GM12891 (cell line): ENCODE measurements at regions not wholly inside any gene's neighbourhood (a gene's known extent, or its start where the extent isn't known, plus 50 kb on each side); places are given as distances from the start of the nearest gene placed in this dataset.
"Not testable (repeated sequence)": the region's sequence is repeated elsewhere in the genome, so short reads cannot be mapped to it uniquely, and the experiment has no call there.

Experiments
- DNase-seq: peaks from one replicate; pipeline ENCODE4 v3.0.0; 2011; ENCODE audit warnings: low spot score; ENCODE audit not compliant: insufficient read length
- FAIRE-seq: peaks from 2 replicates; lab custom pipeline; 2011; peaks lifted over from hg19 to GRCh38; lab: Jason Lieb, UNC
- PAX5 ChIP-seq: IDR thresholded peaks from 2 replicates; pipeline ENCODE4 v1.6.1; 2011; ENCODE audit warnings: low read length, moderate library complexity, mild to moderate bottlenecking; ENCODE audit not compliant: insufficient read depth, severe bottlenecking
- POLR2A ChIP-seq: IDR thresholded peaks from 2 replicates; pipeline ENCODE4 v1.6.1; 2011; ENCODE audit warnings: low read depth, low read length, control low read depth
- POLR2AphosphoS5 ChIP-seq: IDR thresholded peaks from 2 replicates; pipeline ENCODE4 v1.6.1; 2011; ENCODE audit warnings: low read depth, low read length, control low read depth
- POU2F2 ChIP-seq: IDR thresholded peaks from 2 replicates; pipeline ENCODE4 v1.6.1; 2011; ENCODE audit warnings: low read depth, mild to moderate bottlenecking, control low read depth, low read length, moderate library complexity
- SPI1 ChIP-seq: IDR thresholded peaks from 2 replicates; pipeline ENCODE4 v1.6.1; 2011; ENCODE audit warnings: low read depth, low read length, control low read depth
- TAF1 ChIP-seq: IDR thresholded peaks from 2 replicates; pipeline ENCODE4 v1.6.1; 2011; ENCODE audit warnings: low read depth, low read length, control low read depth

DNA sequence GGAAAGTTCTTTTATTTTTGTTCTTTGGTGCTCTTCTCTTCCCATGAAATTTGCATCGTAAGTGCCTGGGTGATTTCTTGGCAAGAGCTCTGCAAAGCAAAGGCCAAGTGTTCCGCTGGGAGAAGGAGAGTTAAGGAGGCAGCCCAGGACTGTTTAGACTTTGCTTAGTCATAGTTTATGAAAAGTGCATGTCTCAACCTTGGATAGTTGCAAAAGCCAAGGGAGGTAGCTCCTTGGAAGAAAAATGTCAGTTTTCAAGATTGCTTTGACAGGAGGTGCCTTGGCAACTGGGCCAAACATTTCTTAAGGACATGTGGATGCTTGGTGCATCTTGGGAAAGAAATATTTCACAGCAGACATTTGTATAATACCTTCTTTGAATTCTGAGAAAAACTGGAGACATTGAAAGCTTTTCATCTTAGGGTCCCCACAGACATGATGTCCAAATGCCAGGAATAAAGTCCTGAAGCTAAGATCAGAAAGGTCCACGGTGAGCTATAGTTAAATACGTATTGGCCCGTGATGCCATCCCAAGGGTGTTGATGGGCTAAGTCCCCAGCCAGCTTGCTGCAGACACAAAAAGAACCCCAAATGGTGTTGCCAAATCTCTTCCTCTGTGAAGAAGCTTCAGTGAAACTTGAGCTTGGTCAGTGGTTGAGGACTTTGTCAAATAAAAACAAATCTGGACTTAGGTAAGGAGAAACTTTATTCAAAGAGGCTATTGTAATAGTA lies 96.3 kb upstream of the THUMPD2 start:
- no peak for TF ChIP-seq TAF1
- no peak for TF ChIP-seq PAX5
- TF ChIP-seq POLR2A = no peak
- TF ChIP-seq SPI1 = no peak
- TF ChIP-seq POLR2AphosphoS5 = no peak
- no peak for TF ChIP-seq POU2F2
- DNase-seq (no peak), FAIRE-seq (no peak)

- TF ChIP-seq POLR2AphosphoS5 = no peak
- no peak for TF ChIP-seq SPI1
- TF ChIP-seq POU2F2 = no peak
- TF ChIP-seq PAX5 = no peak
- no peak for TF ChIP-seq TAF1
- TF ChIP-seq POLR2A = no peak
- FAIRE-seq (no peak), DNase-seq (no peak)
These were observed 95.2 kb upstream of the THUMPD2 start for GRCh38 chr2:39874236-39874635.

DNA sequence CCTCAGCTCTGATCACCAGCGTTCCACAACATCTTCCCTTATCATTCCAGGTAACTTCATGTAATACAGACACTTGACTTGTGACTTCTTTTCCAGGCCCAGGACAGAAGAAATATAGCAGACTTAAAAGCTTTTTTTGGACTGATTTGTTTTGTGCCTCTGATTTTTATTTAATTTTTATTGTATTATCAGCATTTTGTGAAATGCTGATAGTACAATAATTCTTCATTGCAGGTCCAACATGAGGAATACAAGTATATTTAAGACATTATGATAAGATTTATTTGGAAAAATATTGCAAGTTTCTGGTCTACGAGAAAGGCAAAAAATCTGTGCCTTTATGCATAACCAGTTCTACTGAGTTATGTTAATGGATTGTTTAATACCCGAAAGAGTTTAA lies 94.5 kb upstream of the THUMPD2 start:
- TF ChIP-seq SPI1 (no peak), POLR2A (no peak), PAX5 (no peak)
- DNase-seq (no peak), FAIRE-seq (no peak)

- FAIRE-seq (no peak), DNase-seq (no peak)
- no peak for TF ChIP-seq TAF1
- no peak for TF ChIP-seq POLR2AphosphoS5
- no peak for TF ChIP-seq PAX5
- no peak for TF ChIP-seq SPI1
- TF ChIP-seq POLR2A = no peak
- TF ChIP-seq POU2F2 = no peak
These were observed 93.7 kb upstream of the THUMPD2 start for GRCh38 chr2:39872748-39873147.

- TF ChIP-seq TAF1 = no peak
- TF ChIP-seq POLR2AphosphoS5 = no peak
- TF ChIP-seq POU2F2 = no peak
- TF ChIP-seq POLR2A = no peak
- no peak for TF ChIP-seq SPI1
- TF ChIP-seq PAX5 = no peak
- FAIRE-seq (no peak), DNase-seq (no peak)
These were observed 92.3 kb upstream of the THUMPD2 start for GRCh38 chr2:39871291-39871761.

DNA sequence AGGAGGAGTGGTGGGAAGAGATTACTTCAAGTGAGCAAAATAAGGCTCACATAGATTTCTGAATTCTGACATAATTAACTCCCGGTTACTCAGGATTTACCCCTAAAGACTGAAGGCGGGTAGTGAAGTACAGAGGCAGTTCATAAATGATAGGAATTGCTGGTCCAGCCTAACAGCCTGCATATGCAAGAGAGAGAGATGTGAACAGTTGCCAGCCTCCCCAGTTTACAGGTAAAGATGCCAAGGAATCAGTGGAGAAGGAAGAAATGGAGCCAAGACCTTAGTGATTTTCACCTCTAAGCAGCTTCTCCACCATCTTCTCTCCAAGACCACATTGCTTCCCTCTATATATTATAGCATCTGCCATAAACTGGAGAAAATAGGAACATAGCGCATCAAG lies 91.8 kb upstream of the THUMPD2 start:
- FAIRE-seq = no peak
- TF ChIP-seq PAX5 (no peak), TAF1 (no peak), SPI1 (no peak), POLR2A (no peak), POU2F2 (no peak), POLR2AphosphoS5 (no peak)
- DNase-seq = no peak

- DNase-seq = no peak
- FAIRE-seq = no peak
- no peak for TF ChIP-seq TAF1
These were observed 88.2 kb upstream of the THUMPD2 start for GRCh38 chr2:39867268-39867667.

GRCh38 chr2:39865751-39866150 lies 86.7 kb upstream of the THUMPD2 start:
- FAIRE-seq = no peak
- no peak for DNase-seq
- TF ChIP-seq POLR2A = no peak
- TF ChIP-seq SPI1 = no peak
- no peak for TF ChIP-seq PAX5
- no peak for TF ChIP-seq POU2F2
- TF ChIP-seq POLR2AphosphoS5 = no peak
- no peak for TF ChIP-seq TAF1

DNA sequence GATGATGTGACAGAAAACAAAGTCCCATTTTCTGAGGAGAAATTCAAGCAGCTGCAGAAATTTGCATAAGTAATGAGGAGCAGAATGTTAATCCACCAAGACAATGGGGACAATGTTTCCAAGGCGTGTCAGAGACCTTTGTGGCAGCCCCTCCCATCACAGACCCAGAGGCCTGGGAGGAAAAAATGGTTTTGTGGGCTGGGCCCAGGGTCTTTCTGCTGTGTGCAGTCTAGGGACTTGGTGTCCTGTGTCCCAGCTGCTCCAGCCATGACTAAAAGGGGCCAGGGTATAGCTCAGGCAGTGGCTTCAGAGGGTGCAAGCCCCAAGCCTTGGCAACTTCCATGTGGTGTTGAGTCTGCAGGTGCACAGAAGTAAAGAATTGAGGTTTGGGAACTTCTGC lies 84.6 kb upstream of the THUMPD2 start:
- DNase-seq, FAIRE-seq: not testable (repeated sequence)

DNA sequence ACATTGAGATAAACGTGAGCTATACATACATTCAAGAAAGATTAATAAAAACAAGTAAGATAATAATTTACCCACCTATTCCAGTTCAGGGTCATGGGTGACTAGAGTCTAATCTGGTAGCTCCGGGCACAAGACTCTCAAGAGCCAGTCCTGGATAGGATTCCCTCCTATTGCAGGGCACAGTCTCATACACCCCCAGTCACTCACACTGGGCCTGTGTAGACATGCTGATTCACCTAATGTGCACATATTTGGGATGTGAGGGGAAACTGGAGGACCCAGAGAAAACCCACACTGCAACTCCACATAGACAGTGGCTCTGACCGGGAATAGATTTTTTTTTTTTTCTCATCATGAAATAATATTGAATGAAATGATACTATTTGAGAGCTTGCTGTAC lies 81.5 kb upstream of the THUMPD2 start:
- TF ChIP-seq POLR2AphosphoS5 (no peak), POLR2A (no peak), POU2F2 (no peak)
- no peak for FAIRE-seq
- DNase-seq = no peak

- FAIRE-seq = no peak
- TF ChIP-seq TAF1 = no peak
- TF ChIP-seq SPI1 = no peak
- TF ChIP-seq POU2F2 = no peak
- no peak for TF ChIP-seq POLR2AphosphoS5
- TF ChIP-seq PAX5 = no peak
- TF ChIP-seq POLR2A = no peak
- DNase-seq = no peak
These were observed 79.6 kb upstream of the THUMPD2 start for GRCh38 chr2:39858677-39859076.

- FAIRE-seq = no peak
- no peak for DNase-seq
- TF ChIP-seq TAF1 (no peak), POLR2AphosphoS5 (no peak), SPI1 (no peak), PAX5 (no peak), POLR2A (no peak), POU2F2 (no peak)
These were observed 76.8 kb upstream of the THUMPD2 start for GRCh38 chr2:39855856-39856255.
